ENCODE measurements at regions not wholly inside any gene's neighbourhood (a gene's known extent, or its start where the extent isn't known, plus 50 kb on each side); places are given as distances from the start of the nearest gene placed in this dataset.
"Not testable (repeated sequence)": the region's sequence is repeated elsewhere in the genome, so short reads cannot be mapped to it uniquely, and the experiment has no call there.

DNA sequence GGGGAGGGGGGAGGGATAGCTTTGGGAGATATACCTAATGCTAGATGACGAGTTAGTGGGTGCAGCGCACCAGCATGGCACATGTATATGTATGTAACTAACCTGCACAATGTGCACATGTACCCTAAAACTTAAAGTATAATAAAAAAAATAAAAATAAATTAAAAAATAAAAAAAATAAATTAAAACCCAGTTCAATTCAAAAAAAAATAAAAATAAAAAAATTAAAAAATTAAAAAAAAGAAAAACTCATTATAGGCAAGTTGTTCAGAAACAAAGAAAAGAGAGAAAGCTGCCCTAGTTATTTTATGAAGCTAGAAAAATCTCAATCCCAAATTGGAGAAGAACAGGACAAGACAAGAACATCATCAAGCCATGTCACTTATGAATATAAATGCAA lies 147.5 kb upstream of the PRR20G start:
- TF ChIP-seq NR2C2 (CRISPR knock-in tag; IDR thresholded peaks at IDR 0.05); TP53 (CRISPR knock-in tag; IDR thresholded peaks at IDR 0.05); RORB (CRISPR knock-in tag; IDR thresholded peaks at IDR 0.05); EMX1 (CRISPR knock-in tag; IDR thresholded peaks at IDR 0.05); NFYB (CRISPR knock-in tag; conservative IDR thresholded peaks at IDR 0.05; ENCODE audit: low read depth); ZNF263 (CRISPR knock-in tag; IDR thresholded peaks at IDR 0.05; ENCODE audit: low read depth); FOXP1 (CRISPR knock-in tag; IDR thresholded peaks at IDR 0.05; ENCODE audit: borderline replicate concordance): not testable (repeated sequence)
- TF ChIP-seq, protein P1, sequence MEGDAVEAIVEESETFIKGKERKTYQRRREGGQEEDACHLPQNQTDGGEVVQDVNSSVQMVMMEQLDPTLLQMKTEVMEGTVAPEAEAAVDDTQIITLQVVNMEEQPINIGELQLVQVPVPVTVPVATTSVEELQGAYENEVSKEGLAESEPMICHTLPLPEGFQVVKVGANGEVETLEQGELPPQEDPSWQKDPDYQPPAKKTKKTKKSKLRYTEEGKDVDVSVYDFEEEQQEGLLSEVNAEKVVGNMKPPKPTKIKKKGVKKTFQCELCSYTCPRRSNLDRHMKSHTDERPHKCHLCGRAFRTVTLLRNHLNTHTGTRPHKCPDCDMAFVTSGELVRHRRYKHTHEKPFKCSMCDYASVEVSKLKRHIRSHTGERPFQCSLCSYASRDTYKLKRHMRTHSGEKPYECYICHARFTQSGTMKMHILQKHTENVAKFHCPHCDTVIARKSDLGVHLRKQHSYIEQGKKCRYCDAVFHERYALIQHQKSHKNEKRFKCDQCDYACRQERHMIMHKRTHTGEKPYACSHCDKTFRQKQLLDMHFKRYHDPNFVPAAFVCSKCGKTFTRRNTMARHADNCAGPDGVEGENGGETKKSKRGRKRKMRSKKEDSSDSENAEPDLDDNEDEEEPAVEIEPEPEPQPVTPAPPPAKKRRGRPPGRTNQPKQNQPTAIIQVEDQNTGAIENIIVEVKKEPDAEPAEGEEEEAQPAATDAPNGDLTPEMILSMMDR (IDR thresholded peaks at IDR 0.05) = not testable (repeated sequence)
- TF ChIP-seq, protein P2, sequence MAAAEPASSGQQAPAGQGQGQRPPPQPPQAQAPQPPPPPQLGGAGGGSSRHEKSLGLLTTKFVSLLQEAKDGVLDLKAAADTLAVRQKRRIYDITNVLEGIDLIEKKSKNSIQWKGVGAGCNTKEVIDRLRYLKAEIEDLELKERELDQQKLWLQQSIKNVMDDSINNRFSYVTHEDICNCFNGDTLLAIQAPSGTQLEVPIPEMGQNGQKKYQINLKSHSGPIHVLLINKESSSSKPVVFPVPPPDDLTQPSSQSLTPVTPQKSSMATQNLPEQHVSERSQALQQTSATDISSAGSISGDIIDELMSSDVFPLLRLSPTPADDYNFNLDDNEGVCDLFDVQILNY (CRISPR knock-in tag; IDR thresholded peaks at IDR 0.05) = not testable (repeated sequence)
- TF ChIP-seq, protein P3, sequence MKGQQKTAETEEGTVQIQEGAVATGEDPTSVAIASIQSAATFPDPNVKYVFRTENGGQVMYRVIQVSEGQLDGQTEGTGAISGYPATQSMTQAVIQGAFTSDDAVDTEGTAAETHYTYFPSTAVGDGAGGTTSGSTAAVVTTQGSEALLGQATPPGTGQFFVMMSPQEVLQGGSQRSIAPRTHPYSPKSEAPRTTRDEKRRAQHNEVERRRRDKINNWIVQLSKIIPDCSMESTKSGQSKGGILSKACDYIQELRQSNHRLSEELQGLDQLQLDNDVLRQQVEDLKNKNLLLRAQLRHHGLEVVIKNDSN (CRISPR knock-in tag; IDR thresholded peaks at IDR 0.05) = not testable (repeated sequence)
- TF ChIP-seq, protein P4, sequence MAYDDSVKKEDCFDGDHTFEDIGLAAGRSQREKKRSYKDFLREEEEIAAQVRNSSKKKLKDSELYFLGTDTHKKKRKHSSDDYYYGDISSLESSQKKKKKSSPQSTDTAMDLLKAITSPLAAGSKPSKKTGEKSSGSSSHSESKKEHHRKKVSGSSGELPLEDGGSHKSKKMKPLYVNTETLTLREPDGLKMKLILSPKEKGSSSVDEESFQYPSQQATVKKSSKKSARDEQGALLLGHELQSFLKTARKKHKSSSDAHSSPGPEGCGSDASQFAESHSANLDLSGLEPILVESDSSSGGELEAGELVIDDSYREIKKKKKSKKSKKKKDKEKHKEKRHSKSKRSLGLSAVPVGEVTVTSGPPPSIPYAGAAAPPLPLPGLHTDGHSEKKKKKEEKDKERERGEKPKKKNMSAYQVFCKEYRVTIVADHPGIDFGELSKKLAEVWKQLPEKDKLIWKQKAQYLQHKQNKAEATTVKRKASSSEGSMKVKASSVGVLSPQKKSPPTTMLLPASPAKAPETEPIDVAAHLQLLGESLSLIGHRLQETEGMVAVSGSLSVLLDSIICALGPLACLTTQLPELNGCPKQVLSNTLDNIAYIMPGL (CRISPR knock-in tag; IDR thresholded peaks at IDR 0.05) = not testable (repeated sequence)
- TF ChIP-seq, protein P5, sequence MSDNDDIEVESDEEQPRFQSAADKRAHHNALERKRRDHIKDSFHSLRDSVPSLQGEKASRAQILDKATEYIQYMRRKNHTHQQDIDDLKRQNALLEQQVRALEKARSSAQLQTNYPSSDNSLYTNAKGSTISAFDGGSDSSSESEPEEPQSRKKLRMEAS (CRISPR knock-in tag; IDR thresholded peaks at IDR 0.05) = not testable (repeated sequence)

Measured in WTC11 (cell line).